ENCODE measurements at regions not wholly inside any gene's neighbourhood (a gene's known extent, or its start where the extent isn't known, plus 50 kb on each side); places are given as distances from the start of the nearest gene placed in this dataset.

DNA sequence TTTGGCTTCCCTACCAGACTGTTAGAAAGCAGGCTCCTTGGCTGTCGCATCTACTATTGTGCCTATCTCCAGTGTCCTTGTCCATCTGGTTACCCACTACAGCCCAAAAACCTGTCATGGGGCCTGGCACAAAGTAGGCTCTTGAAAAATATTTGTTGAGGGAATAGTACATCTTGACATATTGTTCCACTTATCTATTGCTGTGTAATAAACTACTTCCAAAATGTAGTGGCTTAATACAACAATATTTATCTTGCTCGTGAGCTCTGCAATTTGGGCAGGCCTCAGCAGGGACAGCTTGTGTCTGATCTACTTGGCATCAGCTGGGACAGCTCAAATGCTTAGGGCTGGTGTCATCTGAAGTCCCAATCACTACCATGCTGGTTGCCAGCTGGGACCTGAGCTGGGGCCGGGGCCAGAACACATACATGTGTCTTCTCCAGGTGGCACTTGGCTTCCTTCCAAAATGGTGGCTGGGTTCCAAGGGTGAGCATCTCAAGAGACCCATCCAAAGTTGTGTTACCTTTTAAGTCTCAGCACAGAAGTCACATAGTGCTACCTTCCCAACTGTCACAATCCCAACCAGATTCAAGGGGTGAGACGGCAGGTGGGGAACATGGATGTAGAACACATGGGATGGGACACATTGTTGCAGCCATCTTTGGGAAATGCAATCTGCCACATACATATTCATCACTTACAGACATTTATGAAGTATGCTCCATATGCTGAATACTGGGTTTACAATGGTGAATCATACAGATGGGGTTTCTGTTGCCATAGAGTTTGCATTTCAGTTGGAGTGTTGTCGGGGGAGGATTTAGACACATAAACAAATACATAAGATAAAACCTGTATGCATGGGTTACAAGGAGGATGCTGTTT lies 134.2 kb downstream of the FOXI3 start:
- TF ChIP-seq, protein P1, sequence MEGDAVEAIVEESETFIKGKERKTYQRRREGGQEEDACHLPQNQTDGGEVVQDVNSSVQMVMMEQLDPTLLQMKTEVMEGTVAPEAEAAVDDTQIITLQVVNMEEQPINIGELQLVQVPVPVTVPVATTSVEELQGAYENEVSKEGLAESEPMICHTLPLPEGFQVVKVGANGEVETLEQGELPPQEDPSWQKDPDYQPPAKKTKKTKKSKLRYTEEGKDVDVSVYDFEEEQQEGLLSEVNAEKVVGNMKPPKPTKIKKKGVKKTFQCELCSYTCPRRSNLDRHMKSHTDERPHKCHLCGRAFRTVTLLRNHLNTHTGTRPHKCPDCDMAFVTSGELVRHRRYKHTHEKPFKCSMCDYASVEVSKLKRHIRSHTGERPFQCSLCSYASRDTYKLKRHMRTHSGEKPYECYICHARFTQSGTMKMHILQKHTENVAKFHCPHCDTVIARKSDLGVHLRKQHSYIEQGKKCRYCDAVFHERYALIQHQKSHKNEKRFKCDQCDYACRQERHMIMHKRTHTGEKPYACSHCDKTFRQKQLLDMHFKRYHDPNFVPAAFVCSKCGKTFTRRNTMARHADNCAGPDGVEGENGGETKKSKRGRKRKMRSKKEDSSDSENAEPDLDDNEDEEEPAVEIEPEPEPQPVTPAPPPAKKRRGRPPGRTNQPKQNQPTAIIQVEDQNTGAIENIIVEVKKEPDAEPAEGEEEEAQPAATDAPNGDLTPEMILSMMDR (IDR thresholded peaks at IDR 0.05; ENCODE audit: extremely low read depth, missing control alignments), result no peak
- no peak for DNase-seq (ENCODE audit: low spot score)

DNA sequence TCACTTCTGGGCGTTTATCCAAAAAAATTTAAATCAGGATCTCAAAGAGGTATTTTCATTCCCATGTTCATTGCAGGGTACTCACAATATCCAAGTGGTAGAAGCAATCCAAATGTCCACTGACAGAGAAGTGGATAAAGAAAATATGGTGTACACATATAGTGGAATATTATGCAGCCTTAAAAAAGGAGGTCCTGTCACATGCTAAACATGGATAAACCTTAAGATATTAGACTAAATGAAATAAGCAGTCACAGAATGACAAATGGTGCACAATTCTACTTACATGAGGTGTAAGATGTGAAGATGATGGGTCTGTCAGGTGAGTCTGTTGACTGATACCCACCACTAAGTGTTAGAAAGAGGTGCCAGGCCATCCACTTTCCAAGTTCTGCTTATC lies 140.6 kb downstream of the THNSL2 start:
- no peak for DNase-seq (ENCODE audit: low spot score)
- TF ChIP-seq, protein P1 (IDR thresholded peaks at IDR 0.05; ENCODE audit: extremely low read depth, missing control alignments), result no peak

DNA sequence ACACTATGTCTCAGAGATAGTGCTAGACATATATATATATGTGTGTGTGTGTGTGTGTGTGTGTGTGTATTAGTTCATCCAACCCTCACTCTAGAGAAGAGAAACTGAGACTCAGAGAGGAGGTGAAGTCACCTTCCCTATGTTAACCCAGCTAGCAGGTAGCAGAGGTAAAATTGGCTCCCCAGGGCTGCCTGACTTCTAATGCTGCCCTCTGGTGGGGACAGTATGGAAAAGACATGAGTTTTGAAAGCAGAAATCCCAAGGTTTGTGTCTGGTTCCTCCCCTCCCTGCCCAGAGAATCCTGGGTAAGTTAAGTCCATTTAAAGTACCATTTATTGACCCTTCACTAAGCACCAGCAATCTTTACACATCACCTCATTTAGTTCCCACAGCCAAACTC lies 137.7 kb downstream of the THNSL2 start:
- peak; percentile 34 for DNase-seq (ENCODE audit: low spot score)
- TF ChIP-seq, protein P1 (IDR thresholded peaks at IDR 0.05; ENCODE audit: extremely low read depth, missing control alignments), result peak; percentile 25

DNA sequence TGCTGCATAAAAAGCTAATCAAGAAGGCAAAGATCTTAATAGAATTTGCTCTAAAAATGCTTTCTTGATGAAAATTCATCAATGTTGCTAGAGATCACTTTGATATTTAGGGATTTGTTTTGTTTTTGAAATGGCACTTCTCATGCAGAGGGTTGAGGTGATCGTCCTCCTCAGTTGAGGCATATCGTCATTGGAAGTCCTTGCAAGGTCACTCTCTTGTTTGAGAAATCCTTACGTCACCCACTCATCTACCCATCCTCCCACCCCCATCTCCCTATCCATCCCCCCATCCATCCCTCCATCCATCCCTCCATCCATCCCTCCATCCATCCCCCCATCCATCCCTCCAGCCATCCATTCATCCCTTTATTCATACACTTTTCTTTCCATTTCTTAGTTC lies 133.7 kb downstream of the THNSL2 start:
- no peak for DNase-seq (ENCODE audit: low spot score)
- TF ChIP-seq, protein P1 (IDR thresholded peaks at IDR 0.05; ENCODE audit: extremely low read depth, missing control alignments), result no peak

DNA sequence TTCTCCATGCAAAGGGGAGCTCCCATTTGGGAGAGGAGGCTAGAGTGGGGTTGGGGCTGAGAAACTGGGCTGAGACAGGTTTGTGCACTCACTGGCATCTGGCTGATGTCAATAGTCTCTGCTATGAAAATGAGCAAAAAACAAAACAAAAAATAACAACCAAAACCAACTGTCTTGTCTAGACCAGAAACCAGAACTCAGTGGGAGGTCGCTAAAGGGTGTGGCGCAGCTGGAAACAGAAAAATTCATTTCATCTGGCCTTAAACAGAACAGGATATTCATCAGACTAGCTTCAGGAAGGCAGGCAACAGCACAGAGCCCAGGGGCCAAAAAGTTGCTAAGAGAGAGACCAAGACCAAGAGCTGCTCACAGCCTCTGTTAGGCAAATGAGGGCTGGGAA lies 126.1 kb downstream of the THNSL2 start:
- TF ChIP-seq, protein P1 (IDR thresholded peaks at IDR 0.05; ENCODE audit: extremely low read depth, missing control alignments), result no peak
- no peak for DNase-seq (ENCODE audit: low spot score)

DNA sequence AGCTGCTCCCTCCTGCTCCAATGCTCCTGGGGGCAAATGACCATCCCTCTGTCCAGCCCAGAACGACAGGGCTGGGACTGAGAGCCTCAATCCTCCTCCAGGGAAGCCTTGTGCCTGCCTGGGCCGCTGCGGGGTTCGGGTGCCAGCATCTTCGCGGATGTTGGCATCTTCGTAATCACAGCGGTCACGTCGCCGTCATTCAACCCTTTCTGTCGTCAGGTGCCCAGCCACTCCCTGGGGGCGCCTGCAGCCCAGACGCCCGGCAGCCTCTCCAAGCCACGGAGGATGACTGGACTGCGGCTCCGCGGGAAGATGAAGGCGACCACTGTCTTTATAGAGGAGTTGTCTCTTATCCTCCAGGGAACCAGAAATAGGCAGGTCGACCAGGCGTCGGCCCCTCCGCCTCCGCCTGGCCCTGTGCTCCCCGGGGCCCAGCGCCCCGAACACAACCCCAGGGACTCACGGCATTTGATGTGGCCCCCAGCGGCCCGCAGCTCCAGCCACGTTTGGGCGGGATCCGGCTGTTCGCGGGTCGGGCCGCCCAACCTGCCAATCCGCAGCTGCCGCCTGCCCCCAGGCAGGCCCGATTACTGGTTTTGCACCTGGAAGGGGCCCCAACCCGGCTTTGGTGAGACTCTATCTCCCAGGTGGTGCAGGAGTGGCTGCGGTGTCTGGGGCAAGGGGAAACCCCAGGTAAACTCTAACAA lies 113.9 kb downstream of the THNSL2 start:
- TF ChIP-seq, protein P1 (IDR thresholded peaks at IDR 0.05; ENCODE audit: extremely low read depth, missing control alignments), result no peak
- no peak for DNase-seq (ENCODE audit: low spot score)
